ENCODE measurements at regions not wholly inside any gene's neighbourhood (a gene's known extent, or its start where the extent isn't known, plus 50 kb on each side); places are given as distances from the start of the nearest gene placed in this dataset.

- H3K4me3 ChIP-seq (replicated peaks in 1 of 3; ENCODE audit: insufficient read depth in 1 of 3, low read depth in 1 of 3, low read length in 3 of 3), result no peak overlapping the region
- H3K9ac ChIP-seq (replicated peaks; ENCODE audit: extremely low read depth, insufficient read depth, low read length), result no peak overlapping the region
- H3K27ac ChIP-seq (ENCODE audit: insufficient read depth, low read depth, low read length), result no peak overlapping the region
- intact Hi-C loops (cut with micrococcal nuclease) (no loop called here), dilution Hi-C loops (cut with MboI; ENCODE audit: extremely low pct_ligation_motif_present, low sequenced_read_pairs) (no loop called here)
- POLR2A ChIA-PET, result no interaction called here
- FAIRE-seq (no peak), DNase-seq (ENCODE audit: low read depth, low spot score) (no peak)
- H3K9me3 ChIP-seq (replicated peaks; ENCODE audit: control insufficient read depth, insufficient read depth, low read length), result no peaks in the 10 kb centered on the region
- no TSS peak for BruUV-seq (replicated peaks)
- H3K4me1 ChIP-seq (ENCODE audit: control insufficient read depth, extremely low read depth, insufficient read depth, low read length), result no peaks in the 10 kb centered on the region
- H3K4me2 ChIP-seq (ENCODE audit: insufficient read depth, low read length), result no peak overlapping the region
- CTCF ChIA-PET, result no interaction called here
- H3K27me3 ChIP-seq (ENCODE audit: control insufficient read depth in 2 of 2, insufficient read depth in 2 of 2, low read length in 2 of 2), result no peaks in the 10 kb centered on the region
- H4K20me1 ChIP-seq (replicated peaks; ENCODE audit: control insufficient read depth, extremely low read depth, insufficient read depth, low read length), result no peaks in the 10 kb centered on the region
- no peak for TF ChIP-seq MYC (IDR thresholded peaks at IDR 0.05; ENCODE audit: low read depth, low read length)
- H2AFZ ChIP-seq (ENCODE audit: low read depth, low read length), result no peak overlapping the region
- no peaks in the 10 kb centered on the region for H3K36me3 ChIP-seq (ENCODE audit: control insufficient read depth in 2 of 2, extremely low read depth in 1 of 2, insufficient read depth in 2 of 2, low read length in 2 of 2)
- H3K9me1 ChIP-seq (replicated peaks; ENCODE audit: control insufficient read depth, extremely low read depth, insufficient read depth, low read length), result no peaks in the 10 kb centered on the region
- no peaks in the 10 kb centered on the region for H3K79me2 ChIP-seq (ENCODE audit: control insufficient read depth, insufficient read depth, low read length)
Observed at GRCh38 chr1:232282498-232282897, 347.4 kb downstream of the SIPA1L2 start.

DNA sequence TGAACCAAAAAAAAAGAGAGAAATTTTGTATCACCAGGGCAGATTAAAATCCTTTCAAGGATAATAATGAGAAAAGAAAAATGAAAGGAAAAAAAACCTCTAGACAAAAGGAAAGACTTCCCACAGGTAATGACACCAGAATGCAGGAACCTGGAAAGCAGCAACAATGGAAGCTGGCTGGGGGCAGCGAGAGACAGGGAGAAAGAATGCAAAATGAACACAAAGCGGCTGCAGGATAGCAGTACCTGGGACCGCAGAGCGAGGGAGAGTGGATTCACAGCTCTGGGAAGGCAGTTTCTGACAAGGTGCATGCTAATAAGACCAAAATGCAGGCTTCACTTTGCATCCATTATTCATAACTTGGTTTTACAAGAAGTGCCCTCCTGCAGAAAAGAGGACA is 349.0 kb downstream of the SIPA1L2 start:
- Histone ChIP-seq H3K4me2 (ENCODE audit: insufficient read depth, low read length) (no peak overlapping the region), H3K4me3 (replicated peaks in 1 of 3; ENCODE audit: insufficient read depth in 1 of 3, low read depth in 1 of 3, low read length in 3 of 3) (no peak overlapping the region), H2AFZ (ENCODE audit: low read depth, low read length) (no peak overlapping the region), H3K36me3 (ENCODE audit: control insufficient read depth in 2 of 2, extremely low read depth in 1 of 2, insufficient read depth in 2 of 2, low read length in 2 of 2) (no peaks in the 10 kb centered on the region), H3K9me1 (replicated peaks; ENCODE audit: control insufficient read depth, extremely low read depth, insufficient read depth, low read length) (no peaks in the 10 kb centered on the region), H3K27ac (ENCODE audit: insufficient read depth, low read depth, low read length) (no peak overlapping the region), H3K9me3 (replicated peaks; ENCODE audit: control insufficient read depth, insufficient read depth, low read length) (no peaks in the 10 kb centered on the region), H3K79me2 (ENCODE audit: control insufficient read depth, insufficient read depth, low read length) (no peaks in the 10 kb centered on the region), H3K27me3 (ENCODE audit: control insufficient read depth in 2 of 2, insufficient read depth in 2 of 2, low read length in 2 of 2) (no peaks in the 10 kb centered on the region), H4K20me1 (replicated peaks; ENCODE audit: control insufficient read depth, extremely low read depth, insufficient read depth, low read length) (no peaks in the 10 kb centered on the region), H3K4me1 (ENCODE audit: control insufficient read depth, extremely low read depth, insufficient read depth, low read length) (no peaks in the 10 kb centered on the region), H3K9ac (replicated peaks; ENCODE audit: extremely low read depth, insufficient read depth, low read length) (no peak overlapping the region)
- ChIA-PET CTCF (interaction anchor here (0.6 kb wide), 1 partner anchor 597 kb away, joined by 3 read pairs; no protein-coding TSS in a partner anchor), POLR2A (no interaction called here)
- BruUV-seq (replicated peaks), result no TSS peak
- intact Hi-C loops (cut with micrococcal nuclease) (no loop called here), dilution Hi-C loops (cut with MboI; ENCODE audit: extremely low pct_ligation_motif_present, low sequenced_read_pairs) (no loop called here)
- DNase-seq (ENCODE audit: low read depth, low spot score) (no peak), FAIRE-seq (no peak)
- TF ChIP-seq MAX (IDR thresholded peaks at IDR 0.05; ENCODE audit: insufficient read depth, insufficient read length), result no peak
- TF ChIP-seq EZH2 (IDR thresholded peaks at IDR 0.05; ENCODE audit: borderline replicate concordance, low read depth, low read length, severe bottlenecking), result no peak
- TF ChIP-seq JUN (IDR thresholded peaks at IDR 0.05; ENCODE audit: borderline replicate concordance, insufficient read depth, insufficient read length, low read depth), result no peak
- TF ChIP-seq GATA2 (IDR thresholded peaks at IDR 0.05; ENCODE audit: insufficient read depth, insufficient read length, low read depth, low read length), result no peak
- TF ChIP-seq FOS (IDR thresholded peaks at IDR 0.05; ENCODE audit: borderline replicate concordance, insufficient read depth, low read length), result no peak
- TF ChIP-seq, protein P1, sequence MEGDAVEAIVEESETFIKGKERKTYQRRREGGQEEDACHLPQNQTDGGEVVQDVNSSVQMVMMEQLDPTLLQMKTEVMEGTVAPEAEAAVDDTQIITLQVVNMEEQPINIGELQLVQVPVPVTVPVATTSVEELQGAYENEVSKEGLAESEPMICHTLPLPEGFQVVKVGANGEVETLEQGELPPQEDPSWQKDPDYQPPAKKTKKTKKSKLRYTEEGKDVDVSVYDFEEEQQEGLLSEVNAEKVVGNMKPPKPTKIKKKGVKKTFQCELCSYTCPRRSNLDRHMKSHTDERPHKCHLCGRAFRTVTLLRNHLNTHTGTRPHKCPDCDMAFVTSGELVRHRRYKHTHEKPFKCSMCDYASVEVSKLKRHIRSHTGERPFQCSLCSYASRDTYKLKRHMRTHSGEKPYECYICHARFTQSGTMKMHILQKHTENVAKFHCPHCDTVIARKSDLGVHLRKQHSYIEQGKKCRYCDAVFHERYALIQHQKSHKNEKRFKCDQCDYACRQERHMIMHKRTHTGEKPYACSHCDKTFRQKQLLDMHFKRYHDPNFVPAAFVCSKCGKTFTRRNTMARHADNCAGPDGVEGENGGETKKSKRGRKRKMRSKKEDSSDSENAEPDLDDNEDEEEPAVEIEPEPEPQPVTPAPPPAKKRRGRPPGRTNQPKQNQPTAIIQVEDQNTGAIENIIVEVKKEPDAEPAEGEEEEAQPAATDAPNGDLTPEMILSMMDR (IDR thresholded peaks at IDR 0.05; ENCODE audit: extremely low read depth in 1 of 2, insufficient read depth in 1 of 2, low read depth in 1 of 2, low read length in 2 of 2), result no peak

Data from endothelial cell of umbilical vein (primary cell).